Limb (tissue), 2 donors: ENCODE measurements at regions not wholly inside any gene's neighbourhood (a gene's known extent, or its start where the extent isn't known, plus 50 kb on each side); places are given as distances from the start of the nearest gene placed in this dataset.

Source experiments
- DNase-seq, 2 donors: peaks; one replicate each; pipeline ENCODE4 v3.0.0-alpha.2; 2016; ENCODE audit errors: extremely low spot score in 2 of 2

- no peak for DNase-seq
These were observed 99.5 kb downstream of the MAIP1 start for GRCh38 chr2:200054681-200055468.

GRCh38 chr2:200056105-200056504, 100.7 kb downstream of the MAIP1 start:
- no peak for DNase-seq

DNA sequence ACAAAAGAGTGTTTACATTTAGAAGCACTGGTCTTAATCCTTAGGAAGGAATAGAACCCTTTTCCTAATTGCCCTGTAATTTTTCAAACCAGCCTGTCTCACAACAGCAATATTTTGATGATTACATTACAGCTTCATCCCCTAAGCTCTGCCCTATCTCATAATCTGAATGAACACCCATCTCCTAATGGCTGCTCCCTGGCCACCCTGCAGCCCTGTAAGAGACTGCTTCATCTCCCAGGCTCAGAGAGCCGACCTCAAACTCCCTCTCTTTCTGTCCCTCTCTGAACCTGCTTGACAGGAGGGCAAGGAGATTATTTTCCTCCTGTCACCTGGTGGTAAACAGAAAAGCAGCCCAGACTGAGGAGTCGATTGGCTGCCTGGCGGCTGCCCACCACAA, 107.8 kb downstream of the MAIP1 start:
- no peak for DNase-seq

GRCh38 chr2:200064879-200065278, 109.5 kb downstream of the MAIP1 start:
- no peak for DNase-seq

GRCh38 chr2:200065477-200065876, 110.1 kb downstream of the MAIP1 start:
- DNase-seq: peak in 1 of 2 donors; percentile 85

- no peak for DNase-seq
These were observed 111.0 kb downstream of the MAIP1 start for GRCh38 chr2:200066417-200066816.

DNA sequence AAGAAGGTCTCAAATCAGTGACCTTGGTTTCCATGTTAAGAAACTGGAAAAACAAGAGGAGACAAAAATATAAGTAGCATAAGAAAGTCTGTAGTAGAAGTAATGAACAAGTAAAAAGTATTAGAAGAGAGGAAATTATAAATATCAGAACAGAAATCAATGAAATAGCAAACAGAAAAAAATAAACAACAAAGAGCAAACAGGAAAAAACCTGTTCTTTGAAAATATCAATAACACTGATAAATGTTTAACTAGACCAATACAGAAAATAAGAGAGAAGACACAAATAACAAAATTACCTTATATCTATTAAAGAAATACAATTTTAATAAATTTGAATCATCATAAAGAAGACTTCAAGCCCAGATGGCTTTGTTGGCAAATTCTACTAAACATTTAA, 113.3 kb downstream of the MAIP1 start:
- no peak for DNase-seq

GRCh38 chr2:200077210-200077650, 121.8 kb downstream of the MAIP1 start:
- peak in 1 of 2 donors; percentile 61 for DNase-seq

GRCh38 chr2:200077838-200078237, 122.5 kb downstream of the MAIP1 start:
- no peak for DNase-seq

DNA sequence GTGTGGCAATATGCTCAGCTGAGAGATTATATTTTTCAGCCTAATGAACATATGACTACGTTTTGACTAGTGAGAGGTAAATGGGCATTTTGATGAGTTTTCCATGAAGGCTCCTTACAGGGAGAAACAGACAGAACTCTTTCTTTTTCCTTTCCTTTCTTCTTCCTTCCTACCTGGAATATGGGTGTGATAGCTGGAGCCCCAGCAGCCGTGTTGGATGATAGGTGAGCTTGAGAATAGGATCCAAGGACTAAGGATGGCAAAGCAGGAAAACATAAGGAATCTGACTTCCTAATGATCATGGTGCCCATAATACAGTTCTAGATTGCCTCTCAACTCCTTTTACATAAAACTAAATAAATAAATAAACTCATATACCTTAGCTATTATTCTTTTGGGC, 124.0 kb downstream of the MAIP1 start:
- no peak for DNase-seq

DNA sequence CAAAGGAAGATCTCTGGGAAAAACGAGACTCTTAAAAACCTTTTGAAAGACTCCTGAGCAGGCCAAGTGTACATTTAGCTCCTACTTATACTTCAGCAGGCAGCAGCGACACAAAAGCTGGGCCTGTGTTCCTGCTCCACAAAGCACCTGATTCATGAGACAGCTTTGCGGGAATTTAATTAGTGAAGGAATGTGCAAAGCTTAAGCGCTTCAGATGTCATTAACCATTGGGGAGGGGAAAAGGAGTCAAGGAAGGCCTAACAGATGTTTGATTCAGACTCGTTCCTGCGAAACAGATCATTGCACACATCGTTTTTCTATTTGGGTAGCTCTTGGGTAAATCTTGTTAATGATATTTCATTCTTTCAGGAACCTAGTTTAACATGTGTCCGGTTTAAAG, 125.9 kb downstream of the MAIP1 start:
- peak in 1 of 2 donors; percentile 47 for DNase-seq

DNA sequence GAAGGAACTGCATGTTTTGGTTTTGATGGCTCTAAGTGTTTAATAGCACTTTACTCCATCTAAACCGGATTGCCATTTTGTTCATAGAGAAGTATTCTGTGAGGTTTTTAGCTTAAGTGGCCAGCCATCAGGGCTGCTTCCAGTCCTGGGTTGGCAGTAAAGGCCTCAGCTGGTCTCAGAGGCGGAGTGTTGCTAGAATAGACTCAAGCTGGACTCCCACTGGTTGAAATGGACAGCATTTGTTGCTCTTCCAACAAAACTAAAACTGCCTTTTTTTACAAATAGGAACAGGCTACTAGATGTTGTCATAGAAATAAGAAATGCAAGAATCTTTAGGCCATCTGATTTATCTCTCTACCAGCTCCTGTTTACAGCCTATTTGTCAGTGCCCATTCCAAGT, 126.4 kb downstream of the MAIP1 start:
- DNase-seq: no peak

DNA sequence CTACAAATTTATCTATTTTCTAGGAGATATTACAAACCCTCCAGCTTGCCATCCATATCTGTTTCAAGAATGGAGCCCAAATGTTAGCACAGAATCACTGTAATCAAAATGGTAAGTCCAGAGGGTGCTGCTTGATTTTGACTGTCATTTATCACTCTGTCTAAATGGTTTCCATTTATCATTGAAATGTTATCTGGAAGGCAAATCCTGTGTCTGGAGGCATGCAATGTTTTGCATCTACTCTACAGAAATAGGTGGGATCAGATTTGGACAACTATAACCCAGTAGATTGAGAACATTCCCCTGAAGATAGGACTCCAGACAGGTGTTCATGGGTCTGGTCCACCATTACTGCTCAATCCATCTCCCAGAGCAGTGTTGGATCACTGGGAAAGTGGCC, 128.7 kb downstream of the MAIP1 start:
- no peak for DNase-seq

DNA sequence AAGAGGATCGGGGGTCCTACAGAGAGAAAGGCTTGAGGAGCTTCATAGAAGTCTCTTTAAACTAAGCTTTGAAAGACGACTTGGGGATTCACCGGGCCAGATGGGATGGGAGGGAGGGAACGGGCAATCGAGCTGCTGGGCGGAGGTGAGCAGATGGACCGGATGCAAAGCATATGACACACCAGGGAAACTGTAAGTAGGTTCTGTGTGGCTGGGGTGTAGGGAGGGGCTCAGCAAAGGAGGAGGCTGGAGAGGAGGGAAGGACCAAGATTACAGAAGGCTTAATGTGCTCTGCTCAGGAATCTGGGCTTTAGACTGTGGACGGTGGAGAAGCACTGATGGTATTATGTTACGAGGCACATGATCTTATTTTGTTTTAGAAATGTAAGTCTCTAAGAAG, 131.5 kb downstream of the MAIP1 start:
- no peak for DNase-seq

GRCh38 chr2:200087451-200087850, 132.1 kb downstream of the MAIP1 start:
- no peak for DNase-seq

- peak in 1 of 2 donors; percentile 45 for DNase-seq
These were observed 133.8 kb downstream of the MAIP1 start for GRCh38 chr2:200089040-200089755.

GRCh38 chr2:200089756-200090109, 134.4 kb downstream of the MAIP1 start:
- no peak for DNase-seq

DNA sequence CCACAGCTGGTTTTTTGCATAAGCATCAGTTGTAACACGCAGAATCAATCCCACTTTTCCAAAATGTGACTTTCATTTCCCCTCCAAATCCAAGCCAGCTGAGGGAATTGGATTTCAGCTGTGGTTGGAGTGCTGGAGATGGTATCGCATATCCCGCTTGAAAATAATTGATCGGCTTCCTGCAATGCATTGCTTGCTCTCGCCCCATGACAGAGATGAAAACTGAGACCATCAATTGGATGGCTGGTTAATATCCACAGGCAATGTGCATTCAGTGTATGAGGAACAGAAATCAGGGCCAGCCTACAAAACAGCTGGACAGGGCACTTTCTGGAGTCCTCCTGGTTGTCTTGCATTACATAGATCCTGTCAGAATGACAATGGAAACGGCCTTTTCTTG, 135.3 kb downstream of the MAIP1 start:
- no peak for DNase-seq

GRCh38 chr2:200091126-200091525, 135.7 kb downstream of the MAIP1 start:
- no peak for DNase-seq

DNA sequence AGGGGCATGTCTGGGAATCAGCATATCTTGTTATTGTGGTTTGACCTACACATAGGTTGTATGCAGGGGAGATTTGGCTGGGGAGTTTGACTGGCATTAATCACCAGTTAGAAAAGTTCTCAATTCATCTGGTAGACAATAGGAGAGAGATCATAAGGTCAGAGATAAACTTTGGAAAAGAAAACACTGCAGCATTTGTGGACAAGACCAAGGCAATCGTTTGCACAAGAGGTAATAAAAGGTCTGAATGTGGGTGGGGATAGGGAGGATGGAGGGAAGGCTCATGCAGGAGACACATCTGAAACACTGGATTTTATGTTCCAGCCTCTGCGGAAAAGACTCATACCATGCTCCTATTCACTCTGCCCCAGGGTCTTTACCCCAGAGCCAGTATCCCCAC, 136.9 kb downstream of the MAIP1 start:
- DNase-seq: no peak

DNA sequence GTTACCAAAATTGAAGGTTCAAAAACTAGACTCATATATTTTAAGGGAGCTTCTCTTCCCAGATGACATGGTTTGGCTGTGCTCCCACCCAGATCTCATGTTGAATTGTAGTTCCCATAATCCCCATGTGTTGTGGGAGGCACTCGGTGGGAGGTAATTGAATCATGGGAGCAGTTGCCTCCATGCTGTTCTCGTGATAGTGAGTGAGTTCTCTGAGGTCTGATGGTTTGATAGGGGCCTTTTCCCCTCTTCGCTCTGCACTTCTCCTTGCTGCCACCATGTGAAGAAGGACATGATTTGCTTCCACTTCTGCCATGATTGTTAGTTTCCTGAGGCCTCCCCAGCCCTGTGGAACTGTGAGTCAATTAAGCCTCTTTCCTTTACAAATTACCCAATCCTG, 140.1 kb downstream of the MAIP1 start:
- no peak for DNase-seq

DNA sequence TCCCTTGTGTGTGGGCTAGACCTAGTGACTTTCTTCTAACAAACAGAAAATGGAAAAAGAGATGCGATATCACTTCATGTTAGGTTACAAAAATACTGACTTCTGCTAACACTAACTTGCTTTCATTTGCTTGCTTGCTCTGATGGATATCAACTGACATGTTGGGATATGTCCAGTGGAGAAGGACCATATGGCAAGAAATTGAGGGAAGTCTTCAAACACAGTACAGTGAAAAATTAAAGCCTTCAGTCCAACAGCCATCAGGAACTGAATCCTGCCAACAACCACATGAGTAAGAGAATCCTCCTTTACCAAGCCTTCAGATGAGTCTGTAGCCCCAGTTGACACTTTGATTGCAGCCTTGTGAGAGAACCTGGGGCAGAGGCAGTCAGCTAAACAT, 143.9 kb downstream of the MAIP1 start:
- DNase-seq: no peak

DNA sequence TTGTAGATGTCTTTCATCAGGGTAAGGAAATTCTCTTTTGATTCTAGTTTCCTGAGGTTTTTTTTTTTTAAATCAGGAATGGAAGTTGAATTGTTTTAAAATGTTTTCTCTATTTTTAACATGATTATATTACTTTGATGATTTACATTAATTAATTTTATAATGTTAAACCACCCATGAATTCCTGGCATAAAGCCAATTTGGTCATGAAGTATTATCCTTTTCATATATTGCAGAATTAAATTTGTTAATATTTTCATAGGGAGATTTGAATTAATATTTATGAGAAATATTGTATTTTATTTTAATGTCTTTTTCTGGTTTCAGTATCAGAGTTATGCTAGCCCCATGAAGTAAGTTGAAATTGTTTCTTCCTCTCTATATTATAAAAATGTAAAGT, 144.6 kb downstream of the MAIP1 start:
- no peak for DNase-seq
